HG03064 (cell line): ENCODE measurements at regions not wholly inside any gene's neighbourhood (a gene's known extent, or its start where the extent isn't known, plus 50 kb on each side); places are given as distances from the start of the nearest gene placed in this dataset.
"Not testable (repeated sequence)": the region's sequence is repeated elsewhere in the genome, so short reads cannot be mapped to it uniquely, and the experiment has no call there.

Source experiments
- ATAC-seq: cut with Tn5 transposase; IDR thresholded peaks from one replicate; pipeline ENCODE4 v1.9.1; 2021; ENCODE audit warnings: low read depth; ENCODE audit not compliant: unreplicated experiment

DNA sequence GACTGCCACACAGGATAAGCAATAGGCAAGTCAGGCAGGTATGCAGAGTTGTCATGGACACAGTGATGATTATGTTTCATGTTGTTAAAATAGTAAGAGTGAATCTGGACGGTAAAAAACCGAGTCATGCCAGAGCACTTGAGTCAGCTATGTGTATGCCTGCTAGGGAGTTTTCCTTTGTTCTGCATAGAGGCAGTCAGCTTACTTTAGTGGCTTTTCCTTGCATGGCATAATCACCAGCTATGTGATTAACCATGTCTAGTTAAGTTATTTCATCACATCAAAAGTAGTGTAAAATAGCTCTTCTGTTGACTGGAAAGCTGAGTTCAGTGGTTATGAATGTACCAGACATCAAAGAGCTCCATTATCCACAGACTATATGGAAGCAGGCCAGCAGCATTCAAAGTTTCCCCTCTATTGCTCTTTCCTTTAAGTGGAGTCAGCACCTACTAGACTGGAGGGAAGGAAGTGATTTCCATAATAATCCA lies 989.8 kb downstream of the TLE1 start:
- no peak for ATAC-seq

DNA sequence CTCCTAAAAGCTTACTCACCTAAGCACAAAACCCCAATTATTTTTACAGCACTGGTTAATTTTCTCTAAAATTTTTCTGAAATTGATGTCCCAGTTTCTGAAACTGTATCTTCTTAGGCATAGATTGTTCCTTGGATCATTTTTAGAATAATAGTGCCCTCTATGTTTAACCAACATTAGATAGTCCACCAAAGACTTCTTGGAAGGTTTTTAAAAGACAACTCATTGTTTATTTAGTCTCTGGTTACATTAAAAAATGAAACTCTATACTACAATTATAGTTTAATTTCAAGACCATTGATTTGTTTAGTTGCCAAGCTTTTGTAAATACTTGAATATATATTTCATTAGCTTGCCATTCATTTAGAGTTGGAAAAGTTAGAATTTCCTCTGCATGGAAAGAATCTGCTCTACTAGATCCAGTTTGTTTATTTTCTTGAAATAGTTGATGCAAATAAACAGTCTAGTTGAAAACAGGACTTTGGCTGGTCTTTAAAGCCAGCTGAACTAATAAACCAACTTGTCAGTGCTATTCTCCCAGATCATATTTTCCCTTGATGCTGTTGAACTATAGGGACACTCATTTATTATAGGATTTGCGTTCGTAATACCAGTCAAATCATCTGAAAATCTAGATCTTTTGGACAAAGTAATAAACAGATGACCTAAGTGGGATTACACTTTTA lies 990.5 kb downstream of the TLE1 start:
- no peak for ATAC-seq

- no peak for ATAC-seq
Observed at GRCh38 chr9:80692751-80693150, 996.6 kb downstream of the TLE1 start.

DNA sequence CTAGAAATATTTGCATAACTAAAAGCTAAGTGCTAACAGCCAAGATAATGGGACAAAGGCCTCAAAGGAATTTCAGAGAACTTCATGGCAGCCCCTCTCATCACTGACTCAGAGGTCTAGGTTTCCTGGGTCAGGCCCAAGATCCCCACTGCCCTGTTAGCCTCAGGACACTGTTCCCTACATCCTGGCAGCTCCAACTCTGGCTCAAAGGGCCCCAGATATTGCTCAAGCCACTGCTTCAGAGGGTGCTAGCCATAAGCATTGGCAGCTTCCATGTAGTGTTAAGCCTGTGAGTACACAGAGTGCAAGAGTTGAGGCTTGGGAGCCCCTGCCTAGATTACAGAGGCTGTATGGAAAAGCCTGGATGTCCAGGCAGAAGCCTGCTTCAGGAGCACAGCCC lies 998.1 kb downstream of the TLE1 start:
- ATAC-seq = no peak

GRCh38 chr9:80690349-80690939 lies 998.9 kb downstream of the TLE1 start:
- ATAC-seq = no peak

DNA sequence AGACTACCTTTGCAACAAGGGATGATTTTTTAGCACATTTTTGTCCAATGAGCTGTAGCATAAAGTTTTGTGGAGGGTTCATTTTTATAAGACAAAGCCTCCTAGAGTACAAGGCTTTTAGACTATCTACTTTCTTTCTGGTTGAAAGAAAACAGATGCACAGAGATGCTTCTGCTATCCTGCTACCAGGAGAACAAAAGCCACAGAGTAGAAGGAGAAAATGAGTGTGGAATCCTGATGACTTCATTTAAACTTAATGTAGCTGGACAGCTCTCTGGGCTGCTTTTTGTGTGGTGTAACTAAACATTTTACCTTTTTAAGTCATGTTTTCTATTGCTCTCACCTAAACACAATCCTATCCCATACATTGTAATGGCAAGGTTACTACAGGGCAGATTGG lies 1009.4 kb downstream of the TLE1 start:
- ATAC-seq = no peak

DNA sequence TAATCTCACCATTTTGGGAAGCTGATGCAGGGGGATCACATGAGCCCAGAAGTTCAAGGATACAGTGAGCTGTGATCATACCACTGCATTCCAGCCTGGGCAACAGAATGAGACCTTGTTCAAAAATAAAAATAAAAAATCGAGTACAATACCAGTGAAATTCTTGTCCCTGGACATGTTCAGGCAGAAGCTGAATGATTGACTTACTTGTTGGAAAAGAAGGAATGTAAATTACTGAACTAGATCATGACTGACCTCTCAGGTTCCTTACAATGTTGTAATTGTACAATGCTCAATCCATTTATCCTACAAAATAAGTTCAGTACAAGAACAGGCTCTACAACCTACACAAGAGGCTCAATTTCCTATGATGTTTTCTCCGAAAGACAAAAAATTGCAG lies 1010.4 kb downstream of the TLE1 start:
- ATAC-seq = no peak

- no peak for ATAC-seq
Observed at GRCh38 chr9:80673496-80673895, 1015.9 kb downstream of the TLE1 start.

DNA sequence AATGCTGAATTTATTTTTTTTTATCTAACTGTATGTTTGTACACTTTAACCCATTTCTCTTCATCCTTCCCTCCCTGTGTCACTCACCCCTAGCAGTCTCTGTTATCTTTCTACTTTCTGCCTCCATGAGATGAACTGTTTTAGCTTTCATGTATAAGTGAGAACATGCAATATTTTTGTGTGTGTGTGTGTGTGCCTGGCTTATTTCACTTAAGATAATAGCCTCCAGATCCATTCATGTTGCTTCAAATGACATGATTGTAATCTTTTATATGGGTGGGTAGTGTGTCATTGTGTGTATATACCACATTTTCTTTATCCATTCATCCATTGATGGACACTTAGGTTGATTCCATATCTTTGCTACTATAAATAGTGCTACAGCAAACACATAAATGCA lies 1023.9 kb downstream of the TLE1 start:
- ATAC-seq = no peak

GRCh38 chr9:80664327-80665210 lies 1024.8 kb downstream of the TLE1 start:
- ATAC-seq = no peak

DNA sequence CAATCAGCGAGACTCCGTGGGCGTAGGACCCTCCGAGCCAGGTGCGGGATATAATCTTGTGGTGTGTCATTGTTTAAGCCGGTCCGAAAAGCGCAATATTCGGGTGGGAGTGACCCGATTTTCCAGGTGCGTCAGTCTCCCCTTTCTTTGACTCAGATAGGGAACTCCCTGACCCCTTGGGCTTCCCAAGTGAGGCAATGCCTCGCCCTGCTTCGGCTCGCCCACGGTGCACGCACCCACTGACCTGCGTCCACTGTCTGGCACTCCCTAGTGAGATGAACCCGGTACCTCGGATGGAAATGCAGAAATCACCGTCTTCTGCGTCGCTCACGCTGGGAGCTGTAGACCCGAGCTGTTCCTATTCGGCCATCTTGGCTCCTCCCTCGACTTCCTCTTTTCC lies 1029.6 kb downstream of the TLE1 start:
- ATAC-seq = not testable (repeated sequence)

- no peak for ATAC-seq
Observed at GRCh38 chr9:80651044-80651443, 1038.3 kb downstream of the TLE1 start.

- no peak for ATAC-seq
Observed at GRCh38 chr9:80649496-80649895, 1039.9 kb downstream of the TLE1 start.

- no peak for ATAC-seq
Observed at GRCh38 chr9:80649001-80649420, 1040.3 kb downstream of the TLE1 start.

DNA sequence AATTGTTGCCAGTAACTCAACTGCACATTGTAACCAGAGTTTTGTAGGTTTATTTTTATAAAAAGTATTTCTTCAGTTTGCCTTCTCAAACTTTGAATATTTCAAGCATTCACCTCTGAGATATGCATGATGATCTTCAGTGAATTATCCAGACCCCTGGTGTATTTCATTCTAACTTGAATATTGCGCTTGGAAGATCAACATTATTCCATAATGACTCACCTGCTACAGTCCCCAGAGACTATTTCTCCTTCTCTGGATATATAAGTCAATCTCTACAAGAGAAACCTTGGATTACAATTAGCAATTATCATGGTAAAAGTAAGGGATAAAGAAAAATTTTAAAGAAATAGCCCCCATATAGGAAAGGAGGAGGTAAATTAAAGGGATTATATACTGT lies 1041.0 kb downstream of the TLE1 start:
- no peak for ATAC-seq

GRCh38 chr9:80646211-80646610 lies 1043.1 kb downstream of the TLE1 start:
- ATAC-seq = no peak

DNA sequence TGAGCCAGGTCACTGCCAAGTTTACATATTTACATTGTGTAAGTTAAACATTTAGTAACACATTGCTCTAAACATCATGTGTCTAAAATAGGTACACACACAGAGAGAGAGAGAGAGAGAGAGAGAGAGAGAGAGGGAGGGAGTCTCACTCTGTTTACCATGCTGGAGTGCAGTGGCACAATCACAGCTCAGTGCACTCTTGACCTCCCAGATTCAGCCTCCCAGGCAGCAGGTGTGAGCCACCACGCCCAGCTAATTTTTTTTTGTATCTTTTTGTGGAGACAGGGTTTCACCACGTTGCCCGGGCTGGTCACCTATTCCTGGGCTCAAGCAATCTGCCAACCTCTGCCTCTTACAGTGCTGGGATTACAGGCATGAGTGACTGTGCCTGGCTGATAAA lies 1045.3 kb downstream of the TLE1 start:
- ATAC-seq = no peak

DNA sequence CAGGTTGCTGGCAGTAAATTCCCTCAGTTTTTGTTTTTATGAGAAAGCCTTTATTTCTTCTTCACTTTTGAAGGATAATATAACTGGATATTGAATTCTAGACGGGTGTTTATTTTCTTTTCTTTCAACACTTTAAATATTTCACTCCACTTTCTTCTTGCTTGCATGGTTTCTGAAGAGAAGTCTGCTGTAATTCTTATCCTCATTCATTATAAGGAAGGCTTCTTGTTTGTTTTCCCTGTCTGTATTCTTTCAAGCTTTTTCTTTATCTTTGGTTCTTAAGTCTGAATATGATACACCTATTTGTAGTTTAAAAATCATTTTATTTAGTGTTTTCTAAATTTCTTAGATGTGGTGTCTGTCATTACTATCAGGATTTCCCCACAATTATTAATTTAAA lies 1054.3 kb downstream of the TLE1 start:
- ATAC-seq = no peak

GRCh38 chr9:80632041-80632440 lies 1057.3 kb downstream of the TLE1 start:
- ATAC-seq = no peak

DNA sequence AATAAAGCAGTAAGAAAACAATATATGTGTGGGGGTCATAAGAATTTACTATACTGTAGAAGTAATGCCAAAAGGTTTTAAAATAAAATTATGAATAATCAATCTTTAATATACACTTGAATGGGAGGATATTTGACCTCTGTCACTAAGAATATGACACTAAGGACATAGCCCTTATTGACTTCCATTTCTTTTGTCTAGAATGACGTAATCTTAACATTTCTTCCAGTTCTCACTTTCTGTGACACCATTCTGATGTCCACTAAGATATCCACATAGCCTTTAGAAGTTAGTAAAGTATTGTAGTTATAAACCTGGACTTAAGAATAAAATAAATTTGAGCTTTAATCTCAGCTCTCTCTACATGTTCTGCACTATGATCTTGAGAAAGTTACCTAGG lies 1050.7 kb downstream of the TLE4 start:
- no peak for ATAC-seq

DNA sequence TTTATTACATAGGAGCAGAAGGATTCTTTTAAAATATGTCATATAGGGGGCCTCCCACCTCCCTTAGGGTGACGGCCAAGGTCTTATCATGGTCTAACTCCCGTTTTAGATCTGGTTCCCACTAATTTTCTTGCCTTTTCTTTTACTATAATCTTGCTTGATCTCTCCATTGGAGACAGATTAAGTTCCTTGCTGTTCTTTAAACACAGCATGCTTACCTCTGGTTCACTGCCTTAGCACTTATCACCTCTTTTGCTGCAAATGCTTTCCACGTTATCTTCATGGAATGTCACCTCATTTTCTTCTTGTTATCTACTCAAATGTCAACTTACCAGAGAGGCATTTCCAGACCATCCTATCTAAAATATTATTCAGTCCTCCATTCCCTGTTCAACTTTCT lies 1047.6 kb downstream of the TLE4 start:
- ATAC-seq = no peak
